Uterus (tissue), 2 donors: ENCODE measurements at regions not wholly inside any gene's neighbourhood (a gene's known extent, or its start where the extent isn't known, plus 50 kb on each side); places are given as distances from the start of the nearest gene placed in this dataset.

Experiments used
- CTCF ChIP-seq, 4 experiments: fragments of 200-600 bp in 2 of 4; fragments of 450-650 bp in 2 of 4; sonication (generic) in 2 of 4; IDR thresholded peaks; one replicate each; pipeline ENCODE4 v1.5.1; 2016 to 2019; ENCODE audit warnings: antibody characterized with exemption in 4 of 4, mild to moderate bottlenecking in 2 of 4, moderate library complexity in 1 of 4
- POLR2A ChIP-seq, 2 donors: fragments of 450-650 bp; IDR thresholded peaks; one replicate each; pipeline ENCODE4 v1.6.1; 2016; ENCODE audit warnings: antibody characterized with exemption in 2 of 2, mild to moderate bottlenecking in 1 of 2, moderate library complexity in 1 of 2

- TF ChIP-seq POLR2A (IDR thresholded peaks at IDR 0.05): no peak
- no peak for TF ChIP-seq CTCF (IDR thresholded peaks at IDR 0.05)
Observed at GRCh38 chr11:69947059-69947792, 128.0 kb upstream of the FGF3 start.
